Muscle of leg (tissue), 3 donors: ENCODE measurements at regions not wholly inside any gene's neighbourhood (a gene's known extent, or its start where the extent isn't known, plus 50 kb on each side); places are given as distances from the start of the nearest gene placed in this dataset.
"Not testable (repeated sequence)": the region's sequence is repeated elsewhere in the genome, so short reads cannot be mapped to it uniquely, and the experiment has no call there.

Experiments used
- DNase-seq: peaks from one replicate; pipeline ENCODE4 v3.0.0; 2013
- H3K27ac ChIP-seq: one replicate; pipeline ENCODE4 v1.5.1; 2013; ENCODE audit warnings: mild to moderate bottlenecking, low read length, control low read depth
- H3K27me3 ChIP-seq: one replicate; pipeline ENCODE4 v1.6.1; 2013; ENCODE audit warnings: low read length; ENCODE audit not compliant: control insufficient read depth, insufficient read depth
- H3K36me3 ChIP-seq: one replicate; pipeline ENCODE4 v1.6.1; 2013; ENCODE audit warnings: low read length; ENCODE audit not compliant: control insufficient read depth, insufficient read depth
- H3K4me1 ChIP-seq: one replicate; pipeline ENCODE4 v1.6.1; 2013; ENCODE audit warnings: low read length; ENCODE audit not compliant: control insufficient read depth, insufficient read depth
- H3K4me3 ChIP-seq: one replicate; pipeline ENCODE4 v1.5.1; 2013; ENCODE audit warnings: low read length, control low read depth
- H3K9me3 ChIP-seq: replicated peaks from 2 replicates; pipeline ENCODE4 v1.6.1; 2013; ENCODE audit warnings: low read depth, low read length; ENCODE audit not compliant: control insufficient read depth
- WGBS: methylation state at CpG from one replicate; pipeline ENCODE4 v1.1.5; 2013; ENCODE audit warnings: missing lambda C conversion rate; ENCODE audit not compliant: insufficient coverage; 5-methylcytosine and 5-hydroxymethylcytosine counted together

- H3K27ac ChIP-seq: no peak overlapping the region
- H3K27me3 ChIP-seq: no peaks in the 10 kb centered on the region
- H3K4me1 ChIP-seq: no peaks in the 10 kb centered on the region
- H3K9me3 ChIP-seq: no peaks in the 10 kb centered on the region
- WGBS: 86% methylated on average over 1 of the region's 3 CpGs
- DNase-seq: peak; percentile 34
- no peaks in the 10 kb centered on the region for H3K36me3 ChIP-seq
- H3K4me3 ChIP-seq: no peak overlapping the region
These were observed 325.4 kb upstream of the SEMA3C start for GRCh38 chr7:81244224-81244623.

- DNase-seq: no peak
- WGBS: 80% methylated on average over 2 of the region's 2 CpGs
- H3K4me1 ChIP-seq: peaks cover 10% of the 10 kb centered on the region
- H3K27ac ChIP-seq: no peak overlapping the region
- H3K27me3 ChIP-seq: no peaks in the 10 kb centered on the region
- H3K36me3 ChIP-seq: no peaks in the 10 kb centered on the region
- no peak overlapping the region for H3K4me3 ChIP-seq
- no peaks in the 10 kb centered on the region for H3K9me3 ChIP-seq
These were observed 317.7 kb upstream of the SEMA3C start for GRCh38 chr7:81236560-81236959.

- no peak overlapping the region for H3K27ac ChIP-seq
- no peaks in the 10 kb centered on the region for H3K36me3 ChIP-seq
- DNase-seq: no peak
- no peaks in the 10 kb centered on the region for H3K27me3 ChIP-seq
- no peak overlapping the region for H3K4me3 ChIP-seq
- no peaks in the 10 kb centered on the region for H3K9me3 ChIP-seq
- 100% methylated on average over 1 of the region's 5 CpGs for WGBS
- H3K4me1 ChIP-seq: peaks cover 14% of the 10 kb centered on the region
These were observed 317.1 kb upstream of the SEMA3C start for GRCh38 chr7:81235997-81236396.

- 80% methylated on average over 1 of the region's 1 CpG for WGBS
- Histone ChIP-seq H3K27ac (no peak overlapping the region), H3K4me3 (no peak overlapping the region), H3K27me3 (no peaks in the 10 kb centered on the region), H3K36me3 (no peaks in the 10 kb centered on the region), H3K4me1 (peaks cover 14% of the 10 kb centered on the region), H3K9me3 (no peaks in the 10 kb centered on the region)
- no peak for DNase-seq
These were observed 316.0 kb upstream of the SEMA3C start for GRCh38 chr7:81234896-81235295.

GRCh38 chr7:81233208-81233940, 314.5 kb upstream of the SEMA3C start:
- Histone ChIP-seq H3K36me3 (no peaks in the 10 kb centered on the region), H3K4me1 (peaks cover 14% of the 10 kb centered on the region), H3K4me3 (no peak overlapping the region), H3K27ac (no peak overlapping the region), H3K27me3 (no peaks in the 10 kb centered on the region), H3K9me3 (no peaks in the 10 kb centered on the region)
- WGBS: 75% methylated on average over 8 of the region's 11 CpGs
- no peak for DNase-seq

GRCh38 chr7:81232084-81232799, 313.4 kb upstream of the SEMA3C start:
- peak; percentile 81 for DNase-seq
- no peaks in the 10 kb centered on the region for H3K36me3 ChIP-seq
- H3K4me3 ChIP-seq: no peak overlapping the region
- H3K27me3 ChIP-seq: no peaks in the 10 kb centered on the region
- H3K9me3 ChIP-seq: no peaks in the 10 kb centered on the region
- H3K4me1 ChIP-seq: peaks cover 14% of the 10 kb centered on the region
- H3K27ac ChIP-seq: peak overlapping the region; percentile 61
- 61% methylated on average over 7 of the region's 8 CpGs for WGBS

- Histone ChIP-seq H3K4me3 (no peak overlapping the region), H3K36me3 (no peaks in the 10 kb centered on the region), H3K4me1 (peaks cover 14% of the 10 kb centered on the region), H3K27ac (peak overlapping the region; percentile 61), H3K9me3 (no peaks in the 10 kb centered on the region), H3K27me3 (no peaks in the 10 kb centered on the region)
- WGBS: 35% methylated on average over 3 of the region's 5 CpGs
- DNase-seq: peak; percentile 90
These were observed 312.5 kb upstream of the SEMA3C start for GRCh38 chr7:81231301-81231838.

GRCh38 chr7:81226234-81226633, 307.4 kb upstream of the SEMA3C start:
- Histone ChIP-seq H3K9me3 (peaks cover 6% of the 10 kb centered on the region), H3K36me3 (no peaks in the 10 kb centered on the region), H3K4me3 (no peak overlapping the region), H3K27ac (no peak overlapping the region), H3K27me3 (no peaks in the 10 kb centered on the region), H3K4me1 (peaks cover under 1% of the 10 kb centered on the region)
- no peak for DNase-seq
- no CpG with 5 or more reads among the region's 3 CpGs for WGBS

GRCh38 chr7:81222692-81223091, 303.8 kb upstream of the SEMA3C start:
- not testable (repeated sequence) for H3K4me3 ChIP-seq, H3K27me3 ChIP-seq, H3K36me3 ChIP-seq, H3K9me3 ChIP-seq, DNase-seq, H3K4me1 ChIP-seq, H3K27ac ChIP-seq
- 100% methylated on average over 2 of the region's 2 CpGs for WGBS

GRCh38 chr7:81221527-81222217, 302.8 kb upstream of the SEMA3C start:
- DNase-seq: no peak
- H3K27ac ChIP-seq: no peak overlapping the region
- H3K36me3 ChIP-seq: no peaks in the 10 kb centered on the region
- WGBS: 100% methylated on average over 1 of the region's 3 CpGs
- H3K27me3 ChIP-seq: no peaks in the 10 kb centered on the region
- H3K4me3 ChIP-seq: no peak overlapping the region
- H3K4me1 ChIP-seq: no peaks in the 10 kb centered on the region
- peaks cover 6% of the 10 kb centered on the region for H3K9me3 ChIP-seq
